ENCODE measurements at regions not wholly inside any gene's neighbourhood (a gene's known extent, or its start where the extent isn't known, plus 50 kb on each side); places are given as distances from the start of the nearest gene placed in this dataset.
"Not testable (repeated sequence)": the region's sequence is repeated elsewhere in the genome, so short reads cannot be mapped to it uniquely, and the experiment has no call there.

DNA sequence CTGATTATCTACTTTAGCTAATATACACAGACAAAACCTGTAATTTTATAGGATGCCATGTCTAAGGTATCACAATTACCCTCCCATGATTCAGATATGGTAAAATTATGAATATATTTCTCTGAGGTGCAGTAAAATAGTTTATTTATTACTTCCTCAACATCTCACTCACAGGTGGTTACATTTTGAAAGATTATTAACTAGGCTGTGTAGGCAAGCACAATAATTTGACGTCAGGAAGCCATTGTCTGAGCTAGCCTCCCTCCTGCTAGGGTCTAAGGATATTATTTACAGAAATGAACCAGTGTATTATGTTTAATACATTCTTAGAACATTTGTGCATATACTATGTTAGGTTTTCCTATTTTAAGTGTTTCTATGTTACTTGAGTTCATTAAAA, 69.9 kb upstream of the ADGRL2 start:
- Histone ChIP-seq H3K9me3 (ENCODE audit: low read length) (no peaks in the 10 kb centered on the region), H2AFZ (ENCODE audit: low read length) (no peak overlapping the region), H3F3A (ENCODE audit: insufficient read depth, low read length) (no peaks in the 10 kb centered on the region), H3K36me3 (ENCODE audit: insufficient read depth, low read length) (no peaks in the 10 kb centered on the region), H3K4me3 (ENCODE audit: low read depth, low read length, poor library complexity, severe bottlenecking) (no peak overlapping the region), H3K4me1 (ENCODE audit: insufficient read depth, low read length, severe bottlenecking) (no peaks in the 10 kb centered on the region), H3K79me2 (ENCODE audit: insufficient read depth, low read length) (no peaks in the 10 kb centered on the region), H4K20me1 (ENCODE audit: insufficient read depth, low read length) (no peaks in the 10 kb centered on the region), H3K9me2 (ENCODE audit: low read depth, low read length) (no peaks in the 10 kb centered on the region), H3K4me2 (ENCODE audit: low read length) (no peak overlapping the region), H3K27ac (ENCODE audit: low read depth, low read length, poor library complexity, severe bottlenecking) (no peak overlapping the region), H3K9ac (ENCODE audit: low read length) (no peak overlapping the region), H3K27me3 (ENCODE audit: insufficient read depth, low read length) (no peaks in the 10 kb centered on the region)
- TF ChIP-seq EZH2 (IDR thresholded peaks at IDR 0.05; ENCODE audit: borderline replicate concordance, low read length), result no peak
- TF ChIP-seq, protein P1, sequence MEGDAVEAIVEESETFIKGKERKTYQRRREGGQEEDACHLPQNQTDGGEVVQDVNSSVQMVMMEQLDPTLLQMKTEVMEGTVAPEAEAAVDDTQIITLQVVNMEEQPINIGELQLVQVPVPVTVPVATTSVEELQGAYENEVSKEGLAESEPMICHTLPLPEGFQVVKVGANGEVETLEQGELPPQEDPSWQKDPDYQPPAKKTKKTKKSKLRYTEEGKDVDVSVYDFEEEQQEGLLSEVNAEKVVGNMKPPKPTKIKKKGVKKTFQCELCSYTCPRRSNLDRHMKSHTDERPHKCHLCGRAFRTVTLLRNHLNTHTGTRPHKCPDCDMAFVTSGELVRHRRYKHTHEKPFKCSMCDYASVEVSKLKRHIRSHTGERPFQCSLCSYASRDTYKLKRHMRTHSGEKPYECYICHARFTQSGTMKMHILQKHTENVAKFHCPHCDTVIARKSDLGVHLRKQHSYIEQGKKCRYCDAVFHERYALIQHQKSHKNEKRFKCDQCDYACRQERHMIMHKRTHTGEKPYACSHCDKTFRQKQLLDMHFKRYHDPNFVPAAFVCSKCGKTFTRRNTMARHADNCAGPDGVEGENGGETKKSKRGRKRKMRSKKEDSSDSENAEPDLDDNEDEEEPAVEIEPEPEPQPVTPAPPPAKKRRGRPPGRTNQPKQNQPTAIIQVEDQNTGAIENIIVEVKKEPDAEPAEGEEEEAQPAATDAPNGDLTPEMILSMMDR (IDR thresholded peaks at IDR 0.05; ENCODE audit: low read length), result no peak

DNA sequence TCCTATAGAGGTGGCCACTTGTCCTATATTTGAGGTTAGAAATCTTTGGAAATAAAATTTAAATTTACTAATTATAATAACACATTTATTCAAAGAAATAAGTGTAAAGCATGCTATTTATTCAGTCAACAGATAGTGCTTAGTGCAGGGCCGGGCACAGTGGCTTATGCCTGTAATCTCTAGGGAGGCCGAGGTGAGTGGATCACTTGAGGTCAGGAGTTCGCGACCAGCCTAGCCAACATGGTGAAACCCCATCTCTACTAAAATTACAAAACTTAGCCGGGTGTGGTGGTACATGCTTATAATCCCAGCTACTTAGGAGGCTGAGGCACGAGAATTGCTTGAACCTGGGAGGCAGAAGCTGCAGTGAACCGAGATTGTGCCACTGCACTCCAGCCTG, 70.4 kb upstream of the ADGRL2 start:
- not testable (repeated sequence) for H3K27ac ChIP-seq (ENCODE audit: low read depth, low read length, poor library complexity, severe bottlenecking); H3K79me2 ChIP-seq (ENCODE audit: insufficient read depth, low read length); H3K27me3 ChIP-seq (ENCODE audit: insufficient read depth, low read length); H2AFZ ChIP-seq (ENCODE audit: low read length); H3K4me1 ChIP-seq (ENCODE audit: insufficient read depth, low read length, severe bottlenecking); H3K4me2 ChIP-seq (ENCODE audit: low read length); H3K36me3 ChIP-seq (ENCODE audit: insufficient read depth, low read length); H4K20me1 ChIP-seq (ENCODE audit: insufficient read depth, low read length); H3K4me3 ChIP-seq (ENCODE audit: low read depth, low read length, poor library complexity, severe bottlenecking); H3K9ac ChIP-seq (ENCODE audit: low read length); H3K9me2 ChIP-seq (ENCODE audit: low read depth, low read length); H3K9me3 ChIP-seq (ENCODE audit: low read length); H3F3A ChIP-seq (ENCODE audit: insufficient read depth, low read length)

DNA sequence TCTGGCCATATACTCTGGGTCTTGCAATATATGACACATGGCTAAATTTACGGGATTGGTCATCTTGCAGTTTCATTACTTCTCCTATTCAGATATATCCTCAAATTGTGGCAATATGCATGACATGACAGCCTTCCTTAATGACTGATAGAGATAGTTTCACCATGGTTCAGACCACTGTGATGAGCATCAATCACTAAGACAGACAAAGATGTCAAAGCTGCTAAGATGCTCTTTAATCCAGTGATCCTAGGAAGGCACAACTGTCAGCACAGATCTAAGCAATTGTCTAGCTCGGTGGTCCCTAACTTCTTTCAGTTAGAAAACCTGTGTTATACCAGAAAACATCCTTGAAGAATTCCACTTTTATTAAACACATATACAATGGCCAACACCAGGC, 70.9 kb upstream of the ADGRL2 start:
- no peak overlapping the region for H3K4me2 ChIP-seq (ENCODE audit: low read length)
- no peak overlapping the region for H3K27ac ChIP-seq (ENCODE audit: low read depth, low read length, poor library complexity, severe bottlenecking)
- no peaks in the 10 kb centered on the region for H3F3A ChIP-seq (ENCODE audit: insufficient read depth, low read length)
- no peak overlapping the region for H3K4me3 ChIP-seq (ENCODE audit: low read depth, low read length, poor library complexity, severe bottlenecking)
- TF ChIP-seq, protein P1 (IDR thresholded peaks at IDR 0.05; ENCODE audit: low read length), result no peak
- no peak for TF ChIP-seq EZH2 (IDR thresholded peaks at IDR 0.05; ENCODE audit: borderline replicate concordance, low read length)
- H3K9me3 ChIP-seq (ENCODE audit: low read length), result no peaks in the 10 kb centered on the region
- no peak overlapping the region for H3K9ac ChIP-seq (ENCODE audit: low read length)
- no peaks in the 10 kb centered on the region for H3K9me2 ChIP-seq (ENCODE audit: low read depth, low read length)
- no peaks in the 10 kb centered on the region for H3K36me3 ChIP-seq (ENCODE audit: insufficient read depth, low read length)
- no peaks in the 10 kb centered on the region for H4K20me1 ChIP-seq (ENCODE audit: insufficient read depth, low read length)
- H3K4me1 ChIP-seq (ENCODE audit: insufficient read depth, low read length, severe bottlenecking), result no peaks in the 10 kb centered on the region
- no peak overlapping the region for H2AFZ ChIP-seq (ENCODE audit: low read length)
- no peaks in the 10 kb centered on the region for H3K27me3 ChIP-seq (ENCODE audit: insufficient read depth, low read length)
- H3K79me2 ChIP-seq (ENCODE audit: insufficient read depth, low read length), result no peaks in the 10 kb centered on the region

DNA sequence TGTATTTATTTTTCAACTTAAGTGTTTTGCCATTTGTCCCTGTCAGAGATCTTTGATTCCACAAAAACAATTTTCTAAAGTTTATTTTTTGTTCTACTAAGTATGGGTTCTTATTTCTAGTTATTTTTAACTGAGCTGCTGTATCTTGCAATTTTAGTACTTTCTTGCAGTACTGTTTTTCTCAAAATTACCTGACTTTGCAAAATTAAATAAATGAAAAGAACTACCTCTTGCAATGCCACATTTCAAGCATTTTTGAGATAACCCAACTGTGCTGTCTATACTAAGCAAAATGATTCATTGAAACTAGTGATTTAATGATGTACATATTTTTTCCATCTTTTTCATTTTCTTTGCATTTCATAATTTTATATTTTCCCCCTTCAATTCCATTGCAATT, 71.5 kb upstream of the ADGRL2 start:
- no peaks in the 10 kb centered on the region for H3K4me1 ChIP-seq (ENCODE audit: insufficient read depth, low read length, severe bottlenecking)
- H3K27me3 ChIP-seq (ENCODE audit: insufficient read depth, low read length), result no peaks in the 10 kb centered on the region
- no peaks in the 10 kb centered on the region for H3K36me3 ChIP-seq (ENCODE audit: insufficient read depth, low read length)
- no peaks in the 10 kb centered on the region for H3F3A ChIP-seq (ENCODE audit: insufficient read depth, low read length)
- H2AFZ ChIP-seq (ENCODE audit: low read length), result no peak overlapping the region
- no peak overlapping the region for H3K27ac ChIP-seq (ENCODE audit: low read depth, low read length, poor library complexity, severe bottlenecking)
- H4K20me1 ChIP-seq (ENCODE audit: insufficient read depth, low read length), result no peaks in the 10 kb centered on the region
- TF ChIP-seq EZH2 (IDR thresholded peaks at IDR 0.05; ENCODE audit: borderline replicate concordance, low read length), result no peak
- TF ChIP-seq, protein P1 (IDR thresholded peaks at IDR 0.05; ENCODE audit: low read length), result no peak
- no peak overlapping the region for H3K4me2 ChIP-seq (ENCODE audit: low read length)
- H3K79me2 ChIP-seq (ENCODE audit: insufficient read depth, low read length), result no peaks in the 10 kb centered on the region
- H3K9ac ChIP-seq (ENCODE audit: low read length), result no peak overlapping the region
- no peak overlapping the region for H3K4me3 ChIP-seq (ENCODE audit: low read depth, low read length, poor library complexity, severe bottlenecking)
- no peaks in the 10 kb centered on the region for H3K9me3 ChIP-seq (ENCODE audit: low read length)
- H3K9me2 ChIP-seq (ENCODE audit: low read depth, low read length), result no peaks in the 10 kb centered on the region
